Smooth muscle cell (in vitro differentiated cells): ENCODE measurements at regions not wholly inside any gene's neighbourhood (a gene's known extent, or its start where the extent isn't known, plus 50 kb on each side); places are given as distances from the start of the nearest gene placed in this dataset.

Experiments
- DNase-seq: peaks from one replicate; lab custom pipeline; 2025; ENCODE audit not compliant: unreplicated experiment; lab: John Stamatoyannopoulos, UW
- H2AFZ ChIP-seq: fragments of 200-600 bp; sonication (generic); 2 replicates; pipeline ENCODE4 v1.6.0; 2016; ENCODE audit warnings: antibody characterized with exemption, low read depth, mild to moderate bottlenecking
- H3F3A ChIP-seq: fragments of 200-600 bp; sonication (generic); 2 replicates; pipeline ENCODE4 v1.6.0; 2017; ENCODE audit warnings: antibody characterized with exemption, low read depth
- H3K27ac ChIP-seq: fragments of 200-600 bp; sonication (generic); 2 replicates; pipeline ENCODE4 v1.5.1; 2016; ENCODE audit warnings: low read depth, mild to moderate bottlenecking
- H3K27me3 ChIP-seq: fragments of 200-600 bp; sonication (generic); 2 replicates; pipeline ENCODE4 v1.6.1; 2016; ENCODE audit warnings: low read depth, mild to moderate bottlenecking
- H3K36me3 ChIP-seq: fragments of 200-600 bp; sonication (generic); 2 replicates; pipeline ENCODE4 v1.5.1; 2016; ENCODE audit warnings: low read depth
- H3K4me1 ChIP-seq: fragments of 200-600 bp; sonication (generic); 2 replicates; pipeline ENCODE4 v1.5.1; 2016; ENCODE audit warnings: low read depth
- H3K4me2 ChIP-seq: fragments of 200-600 bp; sonication (generic); 2 replicates; pipeline ENCODE4 v1.6.0; 2016; ENCODE audit warnings: mild to moderate bottlenecking
- H3K4me3 ChIP-seq: fragments of 200-600 bp; sonication (generic); 2 replicates; pipeline ENCODE4 v1.5.1; 2016; ENCODE audit warnings: mild to moderate bottlenecking
- H3K79me2 ChIP-seq: fragments of 200-600 bp; sonication (generic); 2 replicates; pipeline ENCODE4 v1.6.0; 2016; ENCODE audit warnings: low read depth, mild to moderate bottlenecking
- H3K9ac ChIP-seq: fragments of 200-600 bp; sonication (generic); 2 replicates; pipeline ENCODE4 v1.6.0; 2016; ENCODE audit warnings: low read depth
- H3K9me3 ChIP-seq: fragments of 200-600 bp; sonication (generic); replicated peaks from 2 replicates; pipeline ENCODE4 v1.5.1; 2016; ENCODE audit warnings: low read depth
- H4K20me1 ChIP-seq: fragments of 200-600 bp; sonication (generic); 2 replicates; pipeline ENCODE4 v1.6.0; 2016; ENCODE audit warnings: low read depth
- CTCF ChIP-seq: fragments of 200-600 bp; sonication (generic); IDR thresholded peaks from 2 replicates; pipeline ENCODE4 v1.5.1; 2017; ENCODE audit warnings: borderline replicate concordance, mild to moderate bottlenecking, antibody characterized with exemption; ENCODE audit not compliant: insufficient read depth, poor library complexity, severe bottlenecking
- WGBS: methylation state at CpG from one replicate; pipeline ENCODE4 v1.1.7; 2016; ENCODE audit warnings: low lambda C conversion rate; 5-methylcytosine and 5-hydroxymethylcytosine counted together

- Histone ChIP-seq H3K27me3 (no peaks in the 10 kb centered on the region), H3K36me3 (no peaks in the 10 kb centered on the region), H3K4me1 (no peaks in the 10 kb centered on the region), H3K9me3 (no peaks in the 10 kb centered on the region), H3K4me2 (no peak overlapping the region), H3K4me3 (no peak overlapping the region), H3K9ac (no peak overlapping the region), H3K79me2 (no peaks in the 10 kb centered on the region), H3K27ac (no peak overlapping the region), H2AFZ (no peak overlapping the region), H3F3A (no peaks in the 10 kb centered on the region), H4K20me1 (no peaks in the 10 kb centered on the region)
- WGBS: 87% methylated on average over 3 of the region's 3 CpGs
- DNase-seq: no peak
- TF ChIP-seq CTCF: no peak
Measured at GRCh38 chr6:4561078-4561435, 215.1 kb upstream of the CDYL start.

GRCh38 chr6:4560221-4561077 is 215.8 kb upstream of the CDYL start:
- Histone ChIP-seq H3K9ac (no peak overlapping the region), H3F3A (no peaks in the 10 kb centered on the region), H2AFZ (no peak overlapping the region), H4K20me1 (no peaks in the 10 kb centered on the region), H3K27me3 (no peaks in the 10 kb centered on the region), H3K27ac (no peak overlapping the region), H3K4me1 (no peaks in the 10 kb centered on the region), H3K4me2 (no peak overlapping the region), H3K36me3 (no peaks in the 10 kb centered on the region), H3K79me2 (no peaks in the 10 kb centered on the region), H3K9me3 (no peaks in the 10 kb centered on the region), H3K4me3 (no peak overlapping the region)
- 92% methylated on average over 13 of the region's 13 CpGs for WGBS
- no peak for TF ChIP-seq CTCF
- no peak for DNase-seq

- Histone ChIP-seq H2AFZ (no peak overlapping the region), H3K79me2 (no peaks in the 10 kb centered on the region), H3F3A (no peaks in the 10 kb centered on the region), H3K36me3 (no peaks in the 10 kb centered on the region), H3K4me2 (no peak overlapping the region), H3K9me3 (no peaks in the 10 kb centered on the region), H3K9ac (no peak overlapping the region), H3K4me1 (no peaks in the 10 kb centered on the region), H3K4me3 (no peak overlapping the region), H3K27me3 (no peaks in the 10 kb centered on the region), H3K27ac (no peak overlapping the region), H4K20me1 (no peaks in the 10 kb centered on the region)
- WGBS: 98% methylated on average over 19 of the region's 19 CpGs
- DNase-seq: no peak
- TF ChIP-seq CTCF: no peak
Measured at GRCh38 chr6:4559281-4559875, 216.8 kb upstream of the CDYL start.

GRCh38 chr6:4554645-4555044 is 221.6 kb upstream of the CDYL start:
- TF ChIP-seq CTCF: no peak
- no peaks in the 10 kb centered on the region for H3K27me3 ChIP-seq
- no peak overlapping the region for H3K4me3 ChIP-seq
- H3K36me3 ChIP-seq: no peaks in the 10 kb centered on the region
- no peaks in the 10 kb centered on the region for H4K20me1 ChIP-seq
- H3K4me2 ChIP-seq: no peak overlapping the region
- no peak overlapping the region for H3K27ac ChIP-seq
- H3K9ac ChIP-seq: no peak overlapping the region
- DNase-seq: no peak
- no peaks in the 10 kb centered on the region for H3K4me1 ChIP-seq
- no peaks in the 10 kb centered on the region for H3F3A ChIP-seq
- no peak overlapping the region for H2AFZ ChIP-seq
- no peaks in the 10 kb centered on the region for H3K9me3 ChIP-seq
- no peaks in the 10 kb centered on the region for H3K79me2 ChIP-seq
